OCI-LY7 (cell line): ENCODE measurements at regions not wholly inside any gene's neighbourhood (a gene's known extent, or its start where the extent isn't known, plus 50 kb on each side); places are given as distances from the start of the nearest gene placed in this dataset.

Experiments
- BruUV-seq: library from RNA; stranded (reverse); fragments of 400-500 nt; replicated peaks from 2 replicates; lab custom pipeline; 2021; lab: Mats Ljungman, UMichigan
- CTCF ChIA-PET: fragments of 300-600 bp; sonication (Branson Sonifier 250); formaldehyde crosslinking; loops from one replicate; lab custom pipeline; 2022; ENCODE audit warnings: antibody characterized with exemption; ENCODE audit not compliant: unreplicated experiment; lab: Charles Lee
- POLR2A ChIA-PET: fragments of 300-600 bp; sonication (Branson Sonifier 250); formaldehyde crosslinking; loops from one replicate; lab custom pipeline; 2022; ENCODE audit warnings: antibody characterized with exemption; lab: Charles Lee
- DNase-seq: peaks from one replicate; pipeline ENCODE4 v3.0.0-alpha.2; 2015; ENCODE audit warnings: low spot score
- H2AFZ ChIP-seq: fragments of 200-600 bp; sonication (generic), shearing (Covaris generic); 2 replicates; pipeline ENCODE4 v1.6.1; 2014; ENCODE audit warnings: mild to moderate bottlenecking, antibody characterized with exemption, low read length, moderate library complexity
- H3K27ac ChIP-seq: fragments of 200-600 bp; sonication (generic); 2 replicates; pipeline ENCODE4 v1.5.1; 2014; ENCODE audit warnings: mixed run types, low read depth, mild to moderate bottlenecking, moderate library complexity, low read length, inconsistent platforms; ENCODE audit not compliant: poor library complexity, severe bottlenecking
- H3K36me3 ChIP-seq: fragments of 200-600 bp; sonication (generic); 2 replicates; pipeline ENCODE4 v1.6.1; 2014; ENCODE audit warnings: mild to moderate bottlenecking, antibody characterized with exemption, low read length, moderate library complexity, mixed read lengths; ENCODE audit not compliant: insufficient read depth
- H3K4me1 ChIP-seq: fragments of 200-600 bp; sonication (generic); 2 replicates; pipeline ENCODE4 v1.5.1; 2014; ENCODE audit warnings: mild to moderate bottlenecking, low read length; ENCODE audit not compliant: insufficient read depth, poor library complexity, severe bottlenecking
- H3K4me2 ChIP-seq: fragments of 200-600 bp; sonication (generic); 2 replicates; pipeline ENCODE4 v1.6.1; 2014; ENCODE audit warnings: mild to moderate bottlenecking, low read length
- H3K4me3 ChIP-seq: fragments of 200-600 bp; sonication (generic); 2 replicates; pipeline ENCODE4 v1.5.1; 2014; ENCODE audit warnings: mild to moderate bottlenecking, low read depth, low read length; ENCODE audit not compliant: poor library complexity, severe bottlenecking
- H3K79me2 ChIP-seq: fragments of 200-600 bp; sonication (generic); 2 replicates; pipeline ENCODE4 v1.6.1; 2016; ENCODE audit warnings: low read depth, mild to moderate bottlenecking, low read length, moderate library complexity, mixed read lengths; ENCODE audit not compliant: insufficient read depth
- H3K9me2 ChIP-seq: fragments of 200-600 bp; sonication (generic); 2 replicates; pipeline ENCODE4 v1.6.1; 2016; ENCODE audit warnings: mild to moderate bottlenecking, low read length, mixed read lengths; ENCODE audit not compliant: insufficient read depth
- H3K9me3 ChIP-seq: fragments of 200-600 bp; sonication (generic); 2 replicates; pipeline ENCODE4 v1.6.1; 2014; ENCODE audit warnings: mild to moderate bottlenecking, mixed run types, low read length, mixed read lengths
- H4K20me1 ChIP-seq: fragments of 200-600 bp; sonication (generic); 2 replicates; pipeline ENCODE4 v1.6.1; 2014; ENCODE audit warnings: mild to moderate bottlenecking, antibody characterized with exemption, low read length, moderate library complexity, mixed read lengths; ENCODE audit not compliant: insufficient read depth
- EZH2phosphoT487 ChIP-seq: fragments of 200-600 bp; sonication (generic); IDR thresholded peaks from 2 replicates; pipeline ENCODE4 v1.6.1; 2018; ENCODE audit warnings: low read depth, borderline replicate concordance, mild to moderate bottlenecking, mixed run types, antibody characterized with exemption, low read length, moderate library complexity, mixed read lengths
- intact Hi-C: fragments of 100-400 bp; cut with micrococcal nuclease; formaldehyde crosslinking; loops from one replicate; pipeline ENCODE4 v1.10.0; 2022; ENCODE audit not compliant: unreplicated experiment
- TF ChIP-seq, protein P1 (sequence below): fragments of 200-600 bp; sonication (generic); conservative IDR thresholded peaks from 2 replicates; pipeline ENCODE4 v1.5.1; 2014; ENCODE audit warnings: mild to moderate bottlenecking, antibody characterized with exemption, low read length, moderate library complexity, mixed read lengths

DNA sequence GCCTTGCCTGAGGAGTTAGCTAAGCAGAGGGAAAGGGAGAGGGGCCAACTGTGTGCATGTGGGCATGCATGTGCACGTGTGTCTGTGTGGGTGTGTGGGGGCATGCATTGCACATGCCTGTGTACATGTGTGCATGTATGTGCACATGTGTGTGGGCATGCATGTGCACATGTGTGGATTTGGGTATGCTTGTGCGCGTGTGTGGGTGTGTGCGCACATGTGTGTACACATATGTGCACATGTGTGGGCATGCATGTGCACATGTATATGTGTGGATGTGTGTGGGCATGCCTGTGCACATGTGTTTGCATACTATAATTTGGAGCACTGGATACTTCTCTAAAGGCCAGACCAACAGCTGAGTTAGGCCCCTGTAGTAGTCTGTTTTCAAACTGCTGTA, 350.0 kb downstream of the PRDM2 start:
- H3K4me1 ChIP-seq = no peaks in the 10 kb centered on the region
- no peaks in the 10 kb centered on the region for H4K20me1 ChIP-seq
- H3K27ac ChIP-seq = no peak overlapping the region
- CTCF ChIA-PET = no interaction called here
- H3K36me3 ChIP-seq = no peaks in the 10 kb centered on the region
- H2AFZ ChIP-seq = no peak overlapping the region
- POLR2A ChIA-PET = no interaction called here
- no TSS peak for BruUV-seq
- H3K9me3 ChIP-seq = no peaks in the 10 kb centered on the region
- intact Hi-C loops = no loop called here
- no peak overlapping the region for H3K4me2 ChIP-seq
- no peaks in the 10 kb centered on the region for H3K79me2 ChIP-seq
- DNase-seq = no peak
- no peaks in the 10 kb centered on the region for H3K9me2 ChIP-seq
- TF ChIP-seq, protein P1, sequence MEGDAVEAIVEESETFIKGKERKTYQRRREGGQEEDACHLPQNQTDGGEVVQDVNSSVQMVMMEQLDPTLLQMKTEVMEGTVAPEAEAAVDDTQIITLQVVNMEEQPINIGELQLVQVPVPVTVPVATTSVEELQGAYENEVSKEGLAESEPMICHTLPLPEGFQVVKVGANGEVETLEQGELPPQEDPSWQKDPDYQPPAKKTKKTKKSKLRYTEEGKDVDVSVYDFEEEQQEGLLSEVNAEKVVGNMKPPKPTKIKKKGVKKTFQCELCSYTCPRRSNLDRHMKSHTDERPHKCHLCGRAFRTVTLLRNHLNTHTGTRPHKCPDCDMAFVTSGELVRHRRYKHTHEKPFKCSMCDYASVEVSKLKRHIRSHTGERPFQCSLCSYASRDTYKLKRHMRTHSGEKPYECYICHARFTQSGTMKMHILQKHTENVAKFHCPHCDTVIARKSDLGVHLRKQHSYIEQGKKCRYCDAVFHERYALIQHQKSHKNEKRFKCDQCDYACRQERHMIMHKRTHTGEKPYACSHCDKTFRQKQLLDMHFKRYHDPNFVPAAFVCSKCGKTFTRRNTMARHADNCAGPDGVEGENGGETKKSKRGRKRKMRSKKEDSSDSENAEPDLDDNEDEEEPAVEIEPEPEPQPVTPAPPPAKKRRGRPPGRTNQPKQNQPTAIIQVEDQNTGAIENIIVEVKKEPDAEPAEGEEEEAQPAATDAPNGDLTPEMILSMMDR = no peak
- no peak for TF ChIP-seq EZH2phosphoT487
- no peak overlapping the region for H3K4me3 ChIP-seq

DNA sequence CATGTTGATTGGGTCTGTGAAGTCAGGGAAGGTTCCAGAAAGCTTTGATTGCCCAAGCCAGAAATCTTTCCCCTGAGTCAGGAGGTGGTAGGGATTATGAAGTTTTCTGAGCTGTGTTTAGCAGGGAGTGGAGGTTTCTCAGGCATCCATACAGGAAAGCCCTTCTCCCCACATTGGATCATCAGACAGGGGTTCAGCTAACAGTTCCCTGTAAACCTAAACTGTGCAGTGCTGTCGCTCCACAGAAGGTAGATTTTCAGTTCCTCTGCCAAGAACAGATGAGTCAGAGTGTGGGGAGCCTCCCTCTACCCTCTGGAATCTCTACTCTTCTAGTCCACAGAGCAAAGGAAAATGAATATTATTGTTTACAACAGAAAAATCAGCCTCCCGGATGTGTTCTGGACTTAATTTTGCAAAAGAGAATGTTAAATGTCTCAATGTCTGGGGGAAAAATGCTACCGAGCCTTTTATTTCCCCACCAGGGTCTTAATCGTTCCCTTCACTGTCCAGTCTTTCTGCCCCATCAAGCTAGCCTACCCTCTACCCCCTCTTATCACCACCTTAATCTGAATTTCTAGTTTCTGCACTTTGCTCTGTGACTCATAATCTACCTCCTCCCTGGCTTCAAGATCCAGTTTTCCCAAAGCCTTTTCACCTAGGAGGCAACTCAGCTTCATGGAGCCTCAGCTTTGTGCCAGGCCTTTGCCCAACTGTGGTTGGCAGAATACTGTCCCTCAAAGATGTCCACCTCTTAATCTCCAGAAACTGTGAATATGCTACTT, 355.6 kb downstream of the PRDM2 start:
- no peak overlapping the region for H3K27ac ChIP-seq
- POLR2A ChIA-PET = no interaction called here
- BruUV-seq = no TSS peak
- no peaks in the 10 kb centered on the region for H3K79me2 ChIP-seq
- intact Hi-C loops = no loop called here
- H3K9me3 ChIP-seq = no peaks in the 10 kb centered on the region
- CTCF ChIA-PET = no interaction called here
- no peak overlapping the region for H3K4me2 ChIP-seq
- no peaks in the 10 kb centered on the region for H3K36me3 ChIP-seq
- no peaks in the 10 kb centered on the region for H3K4me1 ChIP-seq
- DNase-seq = no peak
- H4K20me1 ChIP-seq = no peaks in the 10 kb centered on the region
- no peaks in the 10 kb centered on the region for H3K9me2 ChIP-seq
- no peak overlapping the region for H3K4me3 ChIP-seq
- no peak overlapping the region for H2AFZ ChIP-seq
- TF ChIP-seq, protein P1 = no peak
- TF ChIP-seq EZH2phosphoT487 = no peak

DNA sequence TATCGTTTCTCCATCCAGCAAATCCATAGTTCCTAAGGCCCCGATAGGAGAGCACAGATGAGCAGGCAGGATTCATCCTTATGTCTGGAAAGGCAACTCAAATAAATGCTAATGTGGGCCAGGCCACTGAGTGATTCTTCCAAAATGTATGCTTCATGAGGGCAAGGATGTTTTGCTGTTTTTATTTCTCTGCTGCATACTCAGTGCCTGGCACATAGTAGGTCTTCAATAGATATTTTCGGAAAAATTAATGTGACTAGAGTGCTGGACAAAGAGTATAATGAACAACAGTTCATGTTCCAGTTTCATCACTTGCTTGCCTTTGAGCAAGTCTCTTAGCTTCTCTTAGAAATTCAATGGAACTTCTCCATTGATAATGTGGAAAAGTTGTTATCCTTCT, 357.7 kb downstream of the PRDM2 start:
- Histone ChIP-seq H3K79me2 (no peaks in the 10 kb centered on the region), H3K27ac (no peak overlapping the region), H3K4me2 (no peak overlapping the region), H3K4me3 (no peak overlapping the region), H2AFZ (no peak overlapping the region), H3K36me3 (no peaks in the 10 kb centered on the region), H3K9me2 (no peaks in the 10 kb centered on the region), H4K20me1 (no peaks in the 10 kb centered on the region), H3K4me1 (no peaks in the 10 kb centered on the region), H3K9me3 (no peaks in the 10 kb centered on the region)
- ChIA-PET POLR2A (no interaction called here), CTCF (no interaction called here)
- DNase-seq = no peak
- no TSS peak for BruUV-seq
- intact Hi-C loops = no loop called here
- no peak for TF ChIP-seq EZH2phosphoT487
- TF ChIP-seq, protein P1 = no peak
